ENCODE measurements at regions not wholly inside any gene's neighbourhood (a gene's known extent, or its start where the extent isn't known, plus 50 kb on each side); places are given as distances from the start of the nearest gene placed in this dataset.

- no peak for FAIRE-seq
- ATAC-seq = no peak
- Histone ChIP-seq H3K4me3 (no peak overlapping the region), H3K36me3 (no peaks in the 10 kb centered on the region), H3K27me3 (no peaks in the 10 kb centered on the region), H3K27ac (no peak overlapping the region), H3K9me3 (no peaks in the 10 kb centered on the region), H3K4me1 (no peaks in the 10 kb centered on the region)
- no peak for TF ChIP-seq CTCF (IDR thresholded peaks at IDR 0.05)
- intact Hi-C loops (cut with DNase I) = loop anchor here in 1 of 3 donors (10.0 kb wide), 1 partner anchor 58 kb away; no protein-coding TSS in a partner anchor
- 41 to 53% methylated on average over 2 of the region's 2 CpGs for WGBS, 2 donors
- DNase-seq = no peak
Observed at GRCh38 chr21:32132881-32133280, 146.0 kb downstream of the MIS18A start.

- ATAC-seq (no peak), DNase-seq (no peak), FAIRE-seq (no peak)
- H3K27ac ChIP-seq = no peak overlapping the region
- H3K36me3 ChIP-seq = no peaks in the 10 kb centered on the region
- TF ChIP-seq CTCF (IDR thresholded peaks at IDR 0.05) = no peak
- no peaks in the 10 kb centered on the region for H3K4me1 ChIP-seq
- intact Hi-C loops (cut with DNase I) = loop anchor here in 1 of 3 donors (10.0 kb wide), 1 partner anchor 58 kb away; no protein-coding TSS in a partner anchor
- no peaks in the 10 kb centered on the region for H3K9me3 ChIP-seq
- no peak overlapping the region for H3K4me3 ChIP-seq
- H3K27me3 ChIP-seq = no peaks in the 10 kb centered on the region
- 60 to 78% methylated on average over 3 of the region's 3 CpGs for WGBS, 2 donors
Observed at GRCh38 chr21:32132409-32132808, 146.4 kb downstream of the MIS18A start.

- WGBS, 2 donors = 50 to 57% methylated on average over 5 of the region's 5 CpGs
- no peaks in the 10 kb centered on the region for H3K4me1 ChIP-seq
- H3K36me3 ChIP-seq = no peaks in the 10 kb centered on the region
- intact Hi-C loops (cut with DNase I) = loop anchor here in 1 of 3 donors (10.0 kb wide), 1 partner anchor 57 kb away; no protein-coding TSS in a partner anchor
- no peak overlapping the region for H3K4me3 ChIP-seq
- H3K27me3 ChIP-seq = no peaks in the 10 kb centered on the region
- no peak for DNase-seq
- no peak for FAIRE-seq
- peak in 3 of 4 donors; percentile 40 to 59 (median 49) for ATAC-seq
- no peak overlapping the region for H3K27ac ChIP-seq
- TF ChIP-seq CTCF (IDR thresholded peaks at IDR 0.05) = no peak
- no peaks in the 10 kb centered on the region for H3K9me3 ChIP-seq
Observed at GRCh38 chr21:32131960-32132359, 146.9 kb downstream of the MIS18A start.

- TF ChIP-seq CTCF (IDR thresholded peaks at IDR 0.05) = no peak
- Histone ChIP-seq H3K4me1 (no peaks in the 10 kb centered on the region), H3K9me3 (no peaks in the 10 kb centered on the region), H3K4me3 (no peak overlapping the region), H3K27ac (no peak overlapping the region), H3K27me3 (no peaks in the 10 kb centered on the region), H3K36me3 (no peaks in the 10 kb centered on the region)
- intact Hi-C loops (cut with DNase I) = loop anchor here in 1 of 3 donors (10.0 kb wide), 1 partner anchor 56 kb away; no protein-coding TSS in a partner anchor
- ATAC-seq = no peak
- 62 to 69% methylated on average over 7 of the region's 7 CpGs for WGBS, 2 donors
- no peak for FAIRE-seq
- no peak for DNase-seq
Observed at GRCh38 chr21:32131164-32131563, 147.7 kb downstream of the MIS18A start.

- TF ChIP-seq CTCF (IDR thresholded peaks at IDR 0.05) = no peak
- Histone ChIP-seq H3K36me3 (no peaks in the 10 kb centered on the region), H3K4me1 (no peaks in the 10 kb centered on the region), H3K27ac (no peak overlapping the region), H3K4me3 (no peak overlapping the region), H3K9me3 (no peaks in the 10 kb centered on the region), H3K27me3 (no peaks in the 10 kb centered on the region)
- intact Hi-C loops (cut with DNase I) = loop anchor here in 1 of 3 donors (10.0 kb wide), 1 partner anchor 55 kb away; no protein-coding TSS in a partner anchor
- 81 to 89% methylated on average over 5 of the region's 5 CpGs for WGBS, 2 donors
- FAIRE-seq = no peak
- no peak for DNase-seq
- no peak for ATAC-seq
Observed at GRCh38 chr21:32130031-32130891, 148.6 kb downstream of the MIS18A start.

All from pancreas (tissue), 10 donors.